Activated CD4-positive, alpha-beta T cell treated with anti-CD3 and anti-CD28 coated beads for 1 hour (primary cell): ENCODE measurements at regions not wholly inside any gene's neighbourhood (a gene's known extent, or its start where the extent isn't known, plus 50 kb on each side); places are given as distances from the start of the nearest gene placed in this dataset.
"Not testable (repeated sequence)": the region's sequence is repeated elsewhere in the genome, so short reads cannot be mapped to it uniquely, and the experiment has no call there.

Experiments
- DNase-seq: peaks from one replicate; pipeline ENCODE4 v3.0.0-alpha.2; 2020

- DNase-seq, result no peak
Observed at GRCh38 chr2:145799595-145800108, 1279.7 kb upstream of the ZEB2 start.

GRCh38 chr2:145798419-145798818 is 1278.5 kb upstream of the ZEB2 start:
- no peak for DNase-seq

- no peak for DNase-seq
Observed at GRCh38 chr2:145797692-145798091, 1277.8 kb upstream of the ZEB2 start.

- DNase-seq, result no peak
Observed at GRCh38 chr2:145792745-145793144, 1272.8 kb upstream of the ZEB2 start.

GRCh38 chr2:145789636-145790035 is 1269.7 kb upstream of the ZEB2 start:
- DNase-seq, result no peak

GRCh38 chr2:145787597-145788361 is 1267.9 kb upstream of the ZEB2 start:
- not testable (repeated sequence) for DNase-seq

- DNase-seq, result not testable (repeated sequence)
Observed at GRCh38 chr2:145782607-145783006, 1262.7 kb upstream of the ZEB2 start.

GRCh38 chr2:145777914-145778313 is 1258.0 kb upstream of the ZEB2 start:
- no peak for DNase-seq

GRCh38 chr2:145777297-145777696 is 1257.4 kb upstream of the ZEB2 start:
- no peak for DNase-seq

GRCh38 chr2:145775591-145775990 is 1255.7 kb upstream of the ZEB2 start:
- no peak for DNase-seq

- no peak for DNase-seq
Observed at GRCh38 chr2:145771525-145771924, 1251.6 kb upstream of the ZEB2 start.

- no peak for DNase-seq
Observed at GRCh38 chr2:145769011-145769716, 1249.2 kb upstream of the ZEB2 start.

GRCh38 chr2:145765874-145766273 is 1246.0 kb upstream of the ZEB2 start:
- DNase-seq, result no peak

GRCh38 chr2:145764631-145765030 is 1244.7 kb upstream of the ZEB2 start:
- no peak for DNase-seq

- no peak for DNase-seq
Observed at GRCh38 chr2:145760781-145761649, 1241.1 kb upstream of the ZEB2 start.

- DNase-seq, result no peak
Observed at GRCh38 chr2:145759228-145759915, 1239.5 kb upstream of the ZEB2 start.

- no peak for DNase-seq
Observed at GRCh38 chr2:145757503-145758246, 1237.8 kb upstream of the ZEB2 start.

- no peak for DNase-seq
Observed at GRCh38 chr2:145755019-145755837, 1235.3 kb upstream of the ZEB2 start.

GRCh38 chr2:145753966-145754365 is 1234.0 kb upstream of the ZEB2 start:
- DNase-seq, result no peak

GRCh38 chr2:145753041-145753608 is 1233.2 kb upstream of the ZEB2 start:
- DNase-seq, result no peak
